NCI-H345 treated with DMSO at 0.1 percent for 48 hours (cell line): ENCODE measurements at regions not wholly inside any gene's neighbourhood (a gene's known extent, or its start where the extent isn't known, plus 50 kb on each side); places are given as distances from the start of the nearest gene placed in this dataset.
"Not testable (repeated sequence)": the region's sequence is repeated elsewhere in the genome, so short reads cannot be mapped to it uniquely, and the experiment has no call there.

ENCODE experiments used
- DNase-seq: peaks from one replicate; lab custom pipeline; 2025; ENCODE audit not compliant: unreplicated experiment; lab: John Stamatoyannopoulos, UW

GRCh38 chr10:78335691-78336401 is 302.2 kb downstream of the RPS24 start:
- DNase-seq: no peak

- DNase-seq: no peak
These were observed 302.7 kb downstream of the RPS24 start for GRCh38 chr10:78336402-78336791.

- DNase-seq: no peak
These were observed 303.4 kb downstream of the RPS24 start for GRCh38 chr10:78337016-78337415.

GRCh38 chr10:78337646-78338391 is 304.2 kb downstream of the RPS24 start:
- DNase-seq: no peak

- no peak for DNase-seq
These were observed 305.1 kb downstream of the RPS24 start for GRCh38 chr10:78338717-78339116.

- no peak for DNase-seq
These were observed 305.6 kb downstream of the RPS24 start for GRCh38 chr10:78339251-78339650.

- no peak for DNase-seq
These were observed 308.4 kb downstream of the RPS24 start for GRCh38 chr10:78341953-78342614.

GRCh38 chr10:78342827-78343653 is 309.4 kb downstream of the RPS24 start:
- no peak for DNase-seq

- DNase-seq: not testable (repeated sequence)
These were observed 310.6 kb downstream of the RPS24 start for GRCh38 chr10:78344257-78344656.

GRCh38 chr10:78345515-78345914 is 311.9 kb downstream of the RPS24 start:
- not testable (repeated sequence) for DNase-seq

GRCh38 chr10:78346721-78347120 is 313.1 kb downstream of the RPS24 start:
- no peak for DNase-seq

GRCh38 chr10:78348411-78349164 is 314.9 kb downstream of the RPS24 start:
- DNase-seq: no peak

GRCh38 chr10:78349165-78349516 is 315.5 kb downstream of the RPS24 start:
- DNase-seq: no peak

- no peak for DNase-seq
These were observed 316.4 kb downstream of the RPS24 start for GRCh38 chr10:78349911-78350663.

- no peak for DNase-seq
These were observed 317.6 kb downstream of the RPS24 start for GRCh38 chr10:78351283-78351682.

GRCh38 chr10:78351809-78352208 is 318.1 kb downstream of the RPS24 start:
- DNase-seq: no peak

- no peak for DNase-seq
These were observed 320.0 kb downstream of the RPS24 start for GRCh38 chr10:78353636-78354035.

GRCh38 chr10:78354101-78354500 is 320.4 kb downstream of the RPS24 start:
- no peak for DNase-seq

GRCh38 chr10:78356291-78356900 is 322.7 kb downstream of the RPS24 start:
- DNase-seq: no peak
